Gastroesophageal sphincter (tissue), 4 donors: ENCODE measurements at regions not wholly inside any gene's neighbourhood (a gene's known extent, or its start where the extent isn't known, plus 50 kb on each side); places are given as distances from the start of the nearest gene placed in this dataset.

Experiments
- ATAC-seq: fragments of 150-250 bp; one replicate; pipeline ENCODE4 v1.9.1; 2016; ENCODE audit warnings: mild to moderate bottlenecking, moderate library complexity
- H3K27ac ChIP-seq, 4 donors: fragments of 200-600 bp; sonication (generic) in 3 of 4; 1 replicate in 3 of 4; 2 replicates in 1 of 4; pipeline ENCODE4 v1.5.1; 2016 to 2019
- H3K27me3 ChIP-seq: fragments of 200-600 bp; sonication (generic); one replicate; pipeline ENCODE4 v1.5.1; 2019
- H3K36me3 ChIP-seq, 2 donors: fragments of 200-600 bp; sonication (generic); one replicate each; pipeline ENCODE4 v1.5.1; 2019; ENCODE audit warnings: control low read depth in 1 of 2
- H3K4me1 ChIP-seq, 3 donors: fragments of 200-600 bp; sonication (generic); 1 replicate in 2 of 3; 2 replicates in 1 of 3; pipeline ENCODE4 v1.5.1; 2016 to 2019; ENCODE audit warnings: control low read depth in 2 of 3
- H3K4me3 ChIP-seq, 2 donors: fragments of 200-600 bp; sonication (generic); one replicate each; pipeline ENCODE4 v1.5.1; 2019; ENCODE audit warnings: mild to moderate bottlenecking in 1 of 2, moderate library complexity in 1 of 2
- H3K9me3 ChIP-seq, 3 donors: fragments of 200-600 bp; sonication (generic); one replicate each; pipeline ENCODE4 v1.5.1; 2017 to 2019; ENCODE audit warnings: control low read depth in 2 of 3
- EP300 ChIP-seq: sonication (generic); formaldehyde crosslinking; IDR thresholded peaks from one replicate; pipeline ENCODE4 v1.6.1; 2017; ENCODE audit warnings: antibody characterized with exemption, mild to moderate bottlenecking
- POLR2A ChIP-seq, 2 donors: fragments of 450-650 bp; IDR thresholded peaks; one replicate each; pipeline ENCODE4 v1.6.1; 2017; ENCODE audit warnings: antibody characterized with exemption in 2 of 2, mild to moderate bottlenecking in 2 of 2, moderate library complexity in 1 of 2
- POLR2AphosphoS5 ChIP-seq: sonication (generic); formaldehyde crosslinking; IDR thresholded peaks from one replicate; pipeline ENCODE4 v1.6.1; 2017; ENCODE audit warnings: antibody characterized with exemption
- WGBS, 2 donors: methylation state at CpG; one replicate each; pipeline ENCODE4 v1.1.5; 2018; ENCODE audit warnings: low coverage in 1 of 2; 5-methylcytosine and 5-hydroxymethylcytosine counted together
- TF ChIP-seq, protein P1 (sequence below), 4 experiments: fragments of 200-600 bp in 2 of 4; fragments of 450-650 bp in 2 of 4; sonication (generic) in 1 of 4; IDR thresholded peaks; one replicate each; pipeline ENCODE4 v1.5.1; 2017 to 2019; ENCODE audit warnings: antibody characterized with exemption in 4 of 4, mild to moderate bottlenecking in 2 of 4, moderate library complexity in 2 of 4

DNA sequence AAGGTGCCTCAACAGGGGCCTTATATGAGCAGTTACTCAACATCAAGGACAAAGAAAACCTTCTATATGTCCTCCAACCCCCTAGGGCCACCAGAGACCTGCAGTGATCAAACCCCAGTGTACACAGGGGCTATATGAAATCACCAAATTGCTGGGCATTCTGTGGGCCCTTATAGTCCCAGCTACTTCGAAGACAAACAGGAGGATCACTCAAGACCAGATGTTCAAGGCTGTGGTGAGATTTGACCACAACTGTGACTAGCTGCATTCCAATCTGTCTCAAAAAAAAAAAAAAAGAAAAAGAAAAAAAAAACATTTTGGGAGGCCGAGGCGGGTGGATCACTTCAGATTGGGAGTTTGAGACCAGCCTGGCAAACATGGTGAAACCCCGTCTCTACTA is 51.0 kb upstream of the PRB2 start:
- ATAC-seq, result no peak
- H3K27me3 ChIP-seq, result no peaks in the 10 kb centered on the region

DNA sequence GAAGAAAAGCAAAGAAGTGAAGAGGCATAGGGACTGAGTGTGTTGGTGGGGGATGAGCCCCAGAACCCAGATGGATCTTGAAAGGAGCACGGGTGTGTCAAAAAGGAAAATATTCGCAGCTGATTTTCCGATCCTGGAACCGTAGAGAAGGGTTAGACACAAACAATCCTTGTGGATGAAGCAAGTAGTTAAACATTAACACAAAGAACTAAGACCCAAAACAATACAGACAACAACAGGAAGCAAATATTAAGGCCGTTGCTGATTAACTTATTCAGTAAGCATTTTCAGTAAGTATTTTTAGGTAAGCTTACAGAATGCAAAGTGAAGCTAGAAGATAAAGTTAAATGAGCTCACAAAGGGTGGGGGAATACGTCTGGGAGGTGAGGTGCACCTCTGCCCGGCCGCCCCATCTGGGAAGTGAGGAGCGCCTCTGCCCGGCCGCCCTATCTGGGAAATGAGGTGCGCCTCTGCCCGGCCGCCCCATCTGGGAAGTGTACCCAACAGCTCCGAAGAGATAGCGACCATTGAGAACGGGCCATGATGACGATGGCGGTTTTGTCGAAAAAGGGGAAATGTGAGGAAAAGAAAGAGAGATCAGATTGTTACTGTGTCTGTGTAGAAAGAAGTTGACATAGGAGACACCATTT is 62.8 kb upstream of the PRB2 start:
- Histone ChIP-seq H3K4me3 (no peak overlapping the region), H3K27me3 (no peaks in the 10 kb centered on the region), H3K4me1 (no peaks in the 10 kb centered on the region), H3K9me3 (no peaks in the 10 kb centered on the region), H3K36me3 (no peaks in the 10 kb centered on the region), H3K27ac (no peak overlapping the region)
- TF ChIP-seq EP300 (no peak), POLR2AphosphoS5 (no peak), POLR2A (IDR thresholded peaks at IDR 0.05) (no peak)
- TF ChIP-seq, protein P1, sequence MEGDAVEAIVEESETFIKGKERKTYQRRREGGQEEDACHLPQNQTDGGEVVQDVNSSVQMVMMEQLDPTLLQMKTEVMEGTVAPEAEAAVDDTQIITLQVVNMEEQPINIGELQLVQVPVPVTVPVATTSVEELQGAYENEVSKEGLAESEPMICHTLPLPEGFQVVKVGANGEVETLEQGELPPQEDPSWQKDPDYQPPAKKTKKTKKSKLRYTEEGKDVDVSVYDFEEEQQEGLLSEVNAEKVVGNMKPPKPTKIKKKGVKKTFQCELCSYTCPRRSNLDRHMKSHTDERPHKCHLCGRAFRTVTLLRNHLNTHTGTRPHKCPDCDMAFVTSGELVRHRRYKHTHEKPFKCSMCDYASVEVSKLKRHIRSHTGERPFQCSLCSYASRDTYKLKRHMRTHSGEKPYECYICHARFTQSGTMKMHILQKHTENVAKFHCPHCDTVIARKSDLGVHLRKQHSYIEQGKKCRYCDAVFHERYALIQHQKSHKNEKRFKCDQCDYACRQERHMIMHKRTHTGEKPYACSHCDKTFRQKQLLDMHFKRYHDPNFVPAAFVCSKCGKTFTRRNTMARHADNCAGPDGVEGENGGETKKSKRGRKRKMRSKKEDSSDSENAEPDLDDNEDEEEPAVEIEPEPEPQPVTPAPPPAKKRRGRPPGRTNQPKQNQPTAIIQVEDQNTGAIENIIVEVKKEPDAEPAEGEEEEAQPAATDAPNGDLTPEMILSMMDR (IDR thresholded peaks at IDR 0.05), result no peak
- ATAC-seq, result no peak
- WGBS, 2 donors, result 54 to 74% methylated on average over 10 to 14 of the region's 20 CpGs

More for the DNA sequence above, 51.0 kb upstream of the PRB2 start:
- WGBS, 2 donors, result 80 to 84% methylated on average over 1 to 4 of the region's 4 CpGs
- no peaks in the 10 kb centered on the region for H3K9me3 ChIP-seq
- no peaks in the 10 kb centered on the region for H3K4me1 ChIP-seq
- H3K27ac ChIP-seq, result no peak overlapping the region
- H3K4me3 ChIP-seq, result no peak overlapping the region
- TF ChIP-seq EP300 (no peak), POLR2AphosphoS5 (no peak), POLR2A (IDR thresholded peaks at IDR 0.05) (no peak)
- TF ChIP-seq, protein P1 (IDR thresholded peaks at IDR 0.05), result no peak
- H3K36me3 ChIP-seq, result no peaks in the 10 kb centered on the region

DNA sequence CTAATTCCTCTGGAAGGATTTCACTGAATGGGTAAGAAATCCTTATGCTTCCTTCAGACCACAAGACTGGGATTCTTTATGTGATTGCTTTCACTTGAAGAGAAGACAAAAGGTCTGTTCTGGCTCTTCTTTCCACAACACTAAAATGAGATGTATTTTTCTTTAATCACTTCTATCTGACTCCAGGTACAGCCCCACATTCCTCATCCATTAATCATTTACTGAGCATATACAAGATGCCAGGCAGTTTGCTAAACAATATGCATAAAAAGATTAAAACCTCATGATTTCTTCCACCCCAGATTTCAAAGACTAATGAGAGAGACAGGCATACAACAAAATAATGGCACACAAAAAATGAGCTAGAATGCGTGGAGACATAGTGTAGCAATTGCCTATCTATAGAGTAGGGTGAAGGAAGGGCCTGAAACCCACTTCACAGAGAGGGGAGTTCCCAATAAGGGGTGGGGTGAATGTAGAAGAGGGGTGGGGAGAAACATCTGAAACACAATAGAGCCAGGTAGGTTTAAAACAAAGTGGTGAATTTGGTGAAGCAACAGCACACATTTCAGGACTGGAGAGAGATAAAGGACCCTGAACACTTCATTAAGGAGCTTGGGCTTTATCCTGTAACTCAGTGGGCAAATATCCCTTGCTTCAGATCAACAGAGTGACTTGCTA is 65.1 kb upstream of the PRB2 start:
- no peak overlapping the region for H3K27ac ChIP-seq
- no peak overlapping the region for H3K4me3 ChIP-seq
- TF ChIP-seq EP300 (no peak), POLR2A (IDR thresholded peaks at IDR 0.05) (no peak)
- TF ChIP-seq, protein P1 (IDR thresholded peaks at IDR 0.05), result no peak
- no peaks in the 10 kb centered on the region for H3K4me1 ChIP-seq
- no peaks in the 10 kb centered on the region for H3K27me3 ChIP-seq
- no peaks in the 10 kb centered on the region for H3K9me3 ChIP-seq
- H3K36me3 ChIP-seq, result no peaks in the 10 kb centered on the region
- WGBS, 2 donors, result 50 to 60% methylated on average over 1 of the region's 1 CpG
- ATAC-seq, result no peak

DNA sequence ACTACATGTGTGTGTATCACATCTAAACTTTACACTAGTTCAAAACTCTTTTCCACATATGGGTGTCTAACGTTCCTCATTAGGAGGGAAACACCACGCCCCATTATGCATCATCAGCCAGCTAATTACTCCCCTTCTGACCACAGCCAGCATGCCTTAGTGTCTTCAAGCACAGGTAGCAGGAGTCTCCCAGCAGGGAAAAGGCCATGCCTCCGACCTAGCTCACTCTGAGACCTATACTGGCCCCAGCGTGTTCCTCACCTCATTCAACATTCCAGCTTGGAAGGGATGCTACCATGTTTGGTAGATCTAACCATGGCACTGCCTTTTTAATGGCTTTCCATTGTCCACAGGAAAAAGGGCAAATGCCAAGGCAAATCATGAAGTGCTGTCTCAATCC is 66.1 kb upstream of the PRB2 start:
- TF ChIP-seq POLR2AphosphoS5 (no peak), EP300 (no peak), POLR2A (IDR thresholded peaks at IDR 0.05) (no peak)
- TF ChIP-seq, protein P1 (IDR thresholded peaks at IDR 0.05), result no peak
- 46 to 70% methylated on average over 4 of the region's 4 CpGs for WGBS, 2 donors
- Histone ChIP-seq H3K27ac (no peak overlapping the region), H3K36me3 (no peaks in the 10 kb centered on the region), H3K4me1 (no peaks in the 10 kb centered on the region), H3K9me3 (no peaks in the 10 kb centered on the region), H3K4me3 (no peak overlapping the region), H3K27me3 (no peaks in the 10 kb centered on the region)
- ATAC-seq, result no peak

DNA sequence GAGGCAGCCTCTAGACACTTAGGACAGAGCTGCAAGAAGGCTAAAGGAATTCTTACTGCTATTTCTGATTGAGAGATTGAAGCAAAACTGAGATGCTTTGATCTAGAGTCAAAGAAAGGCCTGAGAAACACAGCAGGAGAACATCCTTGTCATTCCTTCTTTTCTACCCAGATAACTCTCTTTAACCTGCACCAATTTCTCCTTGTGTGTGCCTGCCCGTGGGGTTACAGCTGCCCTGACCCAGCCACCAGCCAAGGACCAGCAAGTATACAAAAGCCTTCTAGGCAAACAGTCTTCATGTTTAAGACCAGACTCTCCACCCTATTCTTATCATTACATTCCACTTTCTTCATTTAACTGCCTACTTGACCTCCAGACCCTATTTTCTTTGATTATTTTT is 81.7 kb upstream of the PRB2 start:
- WGBS, 2 donors, result 44 to 83% methylated on average over 1 of the region's 1 CpG
- no peaks in the 10 kb centered on the region for H3K27me3 ChIP-seq
- TF ChIP-seq EP300 (no peak), POLR2AphosphoS5 (no peak), POLR2A (IDR thresholded peaks at IDR 0.05) (no peak)
- TF ChIP-seq, protein P1 (IDR thresholded peaks at IDR 0.05), result no peak
- no peak for ATAC-seq
- no peak overlapping the region for H3K27ac ChIP-seq
- no peaks in the 10 kb centered on the region for H3K4me1 ChIP-seq
- no peaks in the 10 kb centered on the region for H3K9me3 ChIP-seq
- no peak overlapping the region for H3K4me3 ChIP-seq
- H3K36me3 ChIP-seq, result no peaks in the 10 kb centered on the region
